K562 (cell line): ENCODE measurements at regions not wholly inside any gene's neighbourhood (a gene's known extent, or its start where the extent isn't known, plus 50 kb on each side); places are given as distances from the start of the nearest gene placed in this dataset.

ENCODE experiments used
- CBX1 ChIP-seq: sonication (generic); IDR thresholded peaks from 2 replicates; pipeline ENCODE4 v1.6.1; 2016; ENCODE audit warnings: antibody characterized with exemption, low read depth, mild to moderate bottlenecking
- CHD1 ChIP-seq: fragments of 200-600 bp; sonication (generic); IDR thresholded peaks from one replicate; pipeline ENCODE4 v1.6.1; 2012; ENCODE audit warnings: mild to moderate bottlenecking, moderate library complexity, low read length, inconsistent platforms
- COPS2 ChIP-seq: fragments of 450-650 bp; conservative IDR thresholded peaks from 2 replicates; pipeline ENCODE4 v1.6.1; 2016; ENCODE audit warnings: mild to moderate bottlenecking, moderate library complexity
- EWSR1 ChIP-seq: fragments of 450-650 bp; IDR thresholded peaks from 2 replicates; pipeline ENCODE4 v1.6.1; 2018; ENCODE audit warnings: borderline replicate concordance, mild to moderate bottlenecking, low read depth, moderate library complexity; ENCODE audit not compliant: partially characterized antibody
- FIP1L1 ChIP-seq: fragments of 200-400 bp; formaldehyde crosslinking; IDR thresholded peaks from 2 replicates; pipeline ENCODE4 v1.6.1; 2018; ENCODE audit warnings: mild to moderate bottlenecking, low read depth, low read length; ENCODE audit not compliant: poor library complexity, severe bottlenecking
- HNRNPLL ChIP-seq: fragments of 200-400 bp; formaldehyde crosslinking; IDR thresholded peaks from 2 replicates; pipeline ENCODE4 v1.6.1; 2017; ENCODE audit warnings: low read length, low read depth, mild to moderate bottlenecking; ENCODE audit not compliant: poor library complexity, severe bottlenecking
- ID3 ChIP-seq, 2 experiments: fragments of 250-450 bp in 1 of 2; fragments of 450-650 bp in 1 of 2; sonication (Bioruptor Pico) in 1 of 2; IDR thresholded peaks; 2 replicates each; pipeline versions ENCODE4 v1.6.1 to v1.8.0; 2016 to 2021; ENCODE audit warnings: mild to moderate bottlenecking in 2 of 2, moderate library complexity in 2 of 2, missing compliant biosample characterization in 1 of 2, missing genetic modification characterization in 1 of 2
- L3MBTL2 ChIP-seq: fragments of 450-650 bp; IDR thresholded peaks from 2 replicates; pipeline ENCODE4 v1.6.1; 2016; ENCODE audit warnings: mild to moderate bottlenecking, moderate library complexity
- MEF2A ChIP-seq: IDR thresholded peaks from 2 replicates; pipeline ENCODE4 v1.6.1; 2011; ENCODE audit warnings: low read depth, mild to moderate bottlenecking, low read length, moderate library complexity; ENCODE audit not compliant: control insufficient read depth
- MITF ChIP-seq: IDR thresholded peaks from 2 replicates; pipeline ENCODE4 v1.6.1; 2014; ENCODE audit warnings: antibody characterized with exemption
- NFIX ChIP-seq: fragments of 250-450 bp; sonication (Bioruptor Pico); IDR thresholded peaks from 2 replicates; pipeline ENCODE4 v1.4.0; 2020; ENCODE audit warnings: low read depth, mild to moderate bottlenecking, moderate library complexity
- NUFIP1 ChIP-seq: fragments of 450-650 bp; IDR thresholded peaks from 2 replicates; pipeline ENCODE4 v1.6.1; 2018; ENCODE audit not compliant: partially characterized antibody
- PBX2 ChIP-seq, 2 experiments: IDR thresholded peaks in 1 of 2; conservative IDR thresholded peaks in 1 of 2; 2 replicates each; pipeline ENCODE4 v1.6.1; 2016; ENCODE audit warnings: low read depth in 2 of 2, mild to moderate bottlenecking in 1 of 2, missing compliant biosample characterization in 1 of 2, missing genetic modification characterization in 1 of 2, moderate library complexity in 1 of 2
- POLR2H ChIP-seq: IDR thresholded peaks from 2 replicates; pipeline ENCODE4 v1.6.1; 2016; ENCODE audit warnings: missing genetic modification characterization, low read depth, mild to moderate bottlenecking, control low read depth, missing compliant biosample characterization, moderate library complexity
- SOX6 ChIP-seq: fragments of 450-650 bp; IDR thresholded peaks from 2 replicates; pipeline ENCODE4 v1.6.1; 2014; ENCODE audit warnings: mild to moderate bottlenecking
- TCFL5 ChIP-seq: fragments of 250-450 bp; sonication (Bioruptor Pico); conservative IDR thresholded peaks from 2 replicates; pipeline ENCODE4 v1.6.1; 2021; ENCODE audit warnings: mild to moderate bottlenecking, moderate library complexity, matching md5 sums
- ZKSCAN8 ChIP-seq: fragments of 200-800 bp; sonication (Bioruptor generic); IDR thresholded peaks from 2 replicates; pipeline ENCODE4 v1.6.1; 2016; ENCODE audit warnings: missing genetic modification characterization, missing compliant biosample characterization
- ZNF274 ChIP-seq: IDR thresholded peaks from 2 replicates; pipeline ENCODE4 v1.6.1; 2011; ENCODE audit warnings: low read depth, mild to moderate bottlenecking, low read length, moderate library complexity, borderline replicate concordance
- ZNF395 ChIP-seq: fragments of 200-800 bp; sonication (Bioruptor generic); IDR thresholded peaks from 2 replicates; pipeline ENCODE4 v1.6.1; 2017; ENCODE audit warnings: missing genetic modification characterization, missing compliant biosample characterization
- ZNF445 ChIP-seq: fragments of 250-450 bp; sonication (Bioruptor Pico); IDR thresholded peaks from 2 replicates; pipeline ENCODE4 v1.4.0; 2020; ENCODE audit warnings: low read depth, mild to moderate bottlenecking, moderate library complexity
- ZNF644 ChIP-seq: fragments of 200-800 bp; sonication (Bioruptor generic); IDR thresholded peaks from 2 replicates; pipeline ENCODE4 v1.6.1; 2016; ENCODE audit warnings: low read depth, missing genetic modification characterization, missing compliant biosample characterization

GRCh38 chr18:966759-967576, 62.3 kb downstream of the ADCYAP1 start (continued):
- TF ChIP-seq ZNF395 (CRISPR knock-in tag), result peak; percentile 89
- no peak for TF ChIP-seq ID3 (CRISPR knock-in tag; IDR thresholded peaks at IDR 0.05)
- no peak for TF ChIP-seq ID3 (tag; IDR thresholded peaks at IDR 0.05)
- TF ChIP-seq HNRNPLL, result no peak
- TF ChIP-seq EWSR1, result no peak
- no peak for TF ChIP-seq ZNF445 (CRISPR knock-in tag)
- no peak for TF ChIP-seq NFIX (CRISPR knock-in tag)
- no peak for TF ChIP-seq ZNF274
- peak; percentile 79 for TF ChIP-seq L3MBTL2
- peak; percentile 99 for TF ChIP-seq SOX6
- no peak for TF ChIP-seq POLR2H (tag)
- no peak for TF ChIP-seq NUFIP1
- TF ChIP-seq COPS2, result no peak
- TF ChIP-seq ZNF644 (tag), result peak; percentile 75
- TF ChIP-seq ZKSCAN8 (CRISPR knock-in tag), result peak; percentile 66; the same call in 1 of the 2 replicates
- no peak for TF ChIP-seq TCFL5 (CRISPR knock-in tag)
- no peak for TF ChIP-seq FIP1L1
- peak; percentile 83 for TF ChIP-seq MITF
- 0 out of 2 replicates have a peak, but pooled peaks have one; percentile 62 for TF ChIP-seq CBX1
- TF ChIP-seq MEF2A, result no peak
- TF ChIP-seq PBX2 (CRISPR knock-in tag; IDR thresholded peaks at IDR 0.05; ENCODE audit: low read depth), result no peak
- 0 out of 2 replicates have a peak, but pooled peaks have one; percentile 12 for TF ChIP-seq PBX2 (tag; conservative IDR thresholded peaks at IDR 0.05; ENCODE audit: low read depth)
- no peak for TF ChIP-seq CHD1
